Adipocyte (in vitro differentiated cells): ENCODE measurements at regions not wholly inside any gene's neighbourhood (a gene's known extent, or its start where the extent isn't known, plus 50 kb on each side); places are given as distances from the start of the nearest gene placed in this dataset.

ENCODE experiments used
- DNase-seq: peaks from one replicate; pipeline ENCODE4 v3.0.0-alpha.2; 2015; ENCODE audit warnings: low read depth
- H3K27me3 ChIP-seq: replicated peaks from 2 replicates; pipeline ENCODE4 v1.7.0; 2013; ENCODE audit warnings: mild to moderate bottlenecking, low read length, moderate library complexity; ENCODE audit not compliant: control insufficient read depth, insufficient read depth
- H3K36me3 ChIP-seq: 2 replicates; pipeline ENCODE4 v1.7.0; 2013; ENCODE audit warnings: low read length, mild to moderate bottlenecking, moderate library complexity; ENCODE audit not compliant: control insufficient read depth, insufficient read depth, severe bottlenecking
- H3K4me1 ChIP-seq: 2 replicates; pipeline ENCODE4 v1.7.0; 2013; ENCODE audit warnings: mild to moderate bottlenecking, low read length, moderate library complexity; ENCODE audit not compliant: control insufficient read depth, insufficient read depth
- H3K4me3 ChIP-seq: 2 replicates; pipeline ENCODE4 v1.7.0; 2013; ENCODE audit warnings: mild to moderate bottlenecking, low read length, moderate library complexity
- H3K9ac ChIP-seq: 2 replicates; pipeline ENCODE4 v1.7.0; 2013; ENCODE audit warnings: mild to moderate bottlenecking, low read length, moderate library complexity
- H3K9me3 ChIP-seq: 2 replicates; pipeline ENCODE4 v1.7.0; 2013; ENCODE audit warnings: mild to moderate bottlenecking, low read length, moderate library complexity; ENCODE audit not compliant: control insufficient read depth

DNA sequence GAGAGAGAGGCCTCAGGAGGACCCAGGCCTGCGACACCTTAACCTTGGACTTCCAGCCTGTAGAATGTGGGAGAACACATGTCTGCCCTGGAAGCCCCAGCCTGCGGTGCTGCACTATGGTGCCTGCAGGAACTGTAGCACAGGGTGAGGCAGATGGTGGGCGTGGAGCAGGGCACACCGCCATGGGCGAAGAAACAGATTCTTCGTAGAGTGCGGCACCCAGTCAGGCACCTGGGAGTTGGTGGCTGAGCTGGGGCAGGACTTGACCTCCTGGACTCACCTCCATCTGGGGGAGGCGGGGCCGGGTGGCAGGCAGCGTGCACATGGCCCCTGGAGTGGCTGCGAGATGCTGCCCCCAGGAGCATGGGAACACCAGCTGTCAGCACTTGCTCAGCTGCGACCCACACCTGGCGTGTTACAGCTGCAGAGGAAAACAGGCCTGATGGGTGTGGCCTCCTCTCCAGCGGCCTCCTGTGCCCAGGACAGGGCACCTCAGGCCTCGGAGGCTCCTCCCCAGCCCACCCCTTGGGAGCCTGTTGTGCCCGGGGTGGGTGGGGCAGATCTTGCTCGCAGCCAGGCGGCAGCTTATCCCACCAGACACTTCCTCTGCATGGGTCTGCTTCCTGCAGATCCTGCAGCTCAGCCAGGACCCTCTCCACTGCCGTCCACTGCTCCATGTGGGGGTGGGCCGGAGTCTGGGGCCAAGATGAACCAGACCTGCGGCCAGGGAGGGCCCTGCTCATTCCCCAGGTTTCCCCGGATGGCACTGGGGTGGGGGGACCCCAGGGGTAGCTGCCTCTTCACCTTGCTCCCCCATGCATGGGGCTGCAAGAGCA, 80.4 kb downstream of the MYEOV start:
- no peak for DNase-seq
- Histone ChIP-seq H3K9ac (no peak overlapping the region), H3K27me3 (no peaks in the 10 kb centered on the region), H3K9me3 (peaks cover 5% of the 10 kb centered on the region), H3K4me3 (no peak overlapping the region), H3K36me3 (no peaks in the 10 kb centered on the region), H3K4me1 (no peaks in the 10 kb centered on the region)

DNA sequence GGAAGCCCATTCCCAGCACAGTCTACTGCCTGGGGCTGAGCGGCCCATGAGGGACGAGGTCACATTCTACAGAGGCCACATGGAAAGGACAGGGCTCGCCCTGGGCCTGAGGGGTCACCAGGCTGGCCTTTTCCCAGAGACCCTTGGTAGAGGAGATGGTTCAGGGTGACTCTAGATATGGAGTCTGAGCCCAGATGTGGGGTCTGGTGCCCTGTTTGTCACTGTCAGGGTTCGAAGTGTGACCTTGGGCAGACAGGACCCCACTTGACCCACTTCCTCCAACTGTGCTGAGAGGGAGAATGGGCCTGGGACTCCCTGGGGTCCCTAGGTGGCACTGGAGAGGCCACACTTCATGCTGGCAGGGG, 81.0 kb downstream of the MYEOV start:
- Histone ChIP-seq H3K9ac (no peak overlapping the region), H3K4me3 (no peak overlapping the region), H3K9me3 (no peaks in the 10 kb centered on the region), H3K27me3 (no peaks in the 10 kb centered on the region), H3K36me3 (no peaks in the 10 kb centered on the region), H3K4me1 (no peaks in the 10 kb centered on the region)
- no peak for DNase-seq

DNA sequence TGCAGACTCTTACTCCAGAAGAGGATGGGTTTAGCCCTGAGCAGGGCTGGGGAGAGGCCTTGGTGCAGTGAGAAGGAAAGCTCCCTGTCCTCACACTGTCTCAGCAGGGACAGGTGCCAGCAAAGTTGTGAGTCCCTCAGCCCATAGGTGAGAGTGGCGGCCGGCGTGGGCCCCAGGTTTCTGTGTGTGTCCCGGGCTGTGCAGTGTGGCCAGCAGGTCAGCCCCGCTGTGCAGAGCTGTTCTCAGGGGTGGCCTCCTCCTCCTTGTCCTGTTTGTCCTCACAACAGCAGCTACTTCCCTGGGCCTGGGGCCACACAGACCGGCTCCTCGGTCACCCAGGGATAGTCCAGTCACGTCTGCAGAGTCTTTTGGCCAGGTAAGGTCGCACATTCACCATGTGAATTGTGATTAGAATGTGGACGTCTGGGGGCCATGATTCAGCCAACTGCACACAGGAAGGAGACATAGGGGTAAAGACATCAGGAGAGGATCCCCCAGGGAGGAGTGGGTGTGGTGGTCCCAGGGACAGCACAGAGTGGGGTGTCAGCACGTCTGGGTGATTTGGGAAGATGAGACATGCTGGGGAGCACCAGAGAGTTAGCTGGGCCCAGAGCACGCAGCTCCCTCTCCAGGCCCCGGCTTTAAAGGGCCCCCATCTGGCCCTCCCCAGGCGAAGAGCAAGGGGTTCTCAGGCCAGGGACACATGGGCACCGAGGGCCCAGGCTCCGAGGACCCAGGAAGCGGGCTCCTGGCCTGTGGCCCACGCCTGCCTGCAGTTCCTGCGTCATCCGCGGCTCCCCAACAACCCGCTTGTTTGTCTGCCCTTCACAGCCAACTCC, 81.6 kb downstream of the MYEOV start:
- Histone ChIP-seq H3K4me1 (no peaks in the 10 kb centered on the region), H3K36me3 (no peaks in the 10 kb centered on the region), H3K27me3 (no peaks in the 10 kb centered on the region), H3K4me3 (no peak overlapping the region), H3K9ac (no peak overlapping the region), H3K9me3 (no peaks in the 10 kb centered on the region)
- DNase-seq: no peak

DNA sequence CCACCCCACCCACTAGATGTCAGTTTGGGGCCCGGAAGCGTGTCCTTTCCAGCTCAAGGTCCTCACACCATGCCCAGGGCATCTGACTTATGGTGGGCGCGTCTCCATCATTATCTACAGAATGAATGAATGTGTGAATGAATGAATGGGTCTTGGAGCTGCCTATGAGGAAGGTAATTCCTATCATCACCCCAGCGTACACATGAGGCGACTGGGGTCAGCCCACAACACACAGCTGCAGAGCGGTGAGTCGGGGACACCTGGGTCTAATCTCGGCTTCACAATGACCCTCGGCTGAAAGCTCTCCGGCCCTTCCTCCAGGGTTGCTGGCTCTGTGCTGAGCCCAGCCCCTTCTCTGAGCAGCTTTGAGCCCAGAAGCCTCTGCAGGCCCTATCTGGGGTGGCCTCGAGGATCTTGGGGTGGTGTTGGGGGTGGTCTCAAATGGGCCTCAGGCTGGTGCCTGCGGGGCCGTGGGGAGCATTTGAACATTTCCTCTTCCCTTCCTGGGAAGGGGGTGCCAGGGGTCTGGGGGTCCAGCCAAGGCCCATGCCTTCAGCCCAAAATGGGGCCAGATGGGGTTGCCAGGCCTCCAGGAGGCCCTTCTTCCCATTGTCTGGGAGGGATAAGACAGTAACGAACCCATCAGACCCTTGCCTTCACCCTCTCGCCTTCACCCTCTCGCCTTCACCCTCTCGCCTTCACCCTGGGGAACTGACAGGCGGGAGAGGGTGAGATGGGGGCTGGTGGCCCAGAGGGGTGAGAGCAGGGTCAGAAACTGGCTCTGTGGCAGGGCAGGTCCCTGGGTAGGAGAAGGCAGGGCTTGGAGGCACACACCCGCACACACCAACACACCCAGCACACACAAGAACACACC, 82.4 kb downstream of the MYEOV start:
- no peaks in the 10 kb centered on the region for H3K9me3 ChIP-seq
- H3K27me3 ChIP-seq: no peaks in the 10 kb centered on the region
- no peak overlapping the region for H3K4me3 ChIP-seq
- no peak for DNase-seq
- H3K9ac ChIP-seq: no peak overlapping the region
- no peaks in the 10 kb centered on the region for H3K36me3 ChIP-seq
- H3K4me1 ChIP-seq: peaks cover 7% of the 10 kb centered on the region

DNA sequence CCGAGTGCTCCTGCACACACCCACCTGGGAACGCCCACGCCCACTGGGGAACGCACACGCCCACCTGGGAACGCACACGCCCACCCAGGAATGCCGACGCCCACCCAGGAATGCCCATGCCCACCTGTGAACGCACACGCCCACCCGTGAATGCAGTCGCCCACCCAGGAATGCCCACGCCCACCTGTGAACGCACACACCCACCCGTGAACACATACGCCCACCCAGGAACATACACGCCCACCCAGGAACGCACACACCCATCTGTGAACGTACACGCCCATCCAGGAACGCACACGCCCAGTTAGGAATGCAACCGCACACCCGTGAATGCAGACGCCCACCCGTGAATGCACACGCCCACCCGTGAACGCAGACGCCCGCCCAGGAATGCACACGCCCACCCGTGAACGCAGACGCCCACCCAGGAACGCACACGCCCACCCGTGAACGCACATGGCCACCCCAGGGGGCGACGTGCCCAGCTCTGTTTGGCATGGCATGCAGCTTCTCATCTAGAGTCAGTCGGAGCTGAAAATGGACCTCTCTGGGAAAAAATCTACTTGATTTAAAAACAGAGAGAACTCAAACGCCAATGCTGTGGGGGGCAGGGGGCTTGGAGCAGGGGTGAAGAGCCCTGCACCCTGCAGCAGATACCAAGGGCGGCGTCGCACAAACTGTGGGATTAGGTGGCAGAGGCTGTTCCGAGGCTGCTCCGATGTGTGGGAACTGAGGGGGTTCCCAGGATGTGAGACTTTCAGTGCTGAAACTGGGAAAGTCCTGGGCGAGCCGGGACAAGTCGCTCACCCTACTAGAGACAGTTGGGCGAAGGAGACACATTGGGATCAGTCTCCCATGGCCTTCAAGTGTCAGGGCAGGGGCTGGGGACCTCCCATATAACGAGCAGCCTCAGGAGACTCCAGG, 83.3 kb downstream of the MYEOV start:
- Histone ChIP-seq H3K36me3 (no peaks in the 10 kb centered on the region), H3K4me3 (no peak overlapping the region), H3K9me3 (no peaks in the 10 kb centered on the region), H3K9ac (no peak overlapping the region), H3K4me1 (peaks cover 14% of the 10 kb centered on the region), H3K27me3 (no peaks in the 10 kb centered on the region)
- DNase-seq: no peak

DNA sequence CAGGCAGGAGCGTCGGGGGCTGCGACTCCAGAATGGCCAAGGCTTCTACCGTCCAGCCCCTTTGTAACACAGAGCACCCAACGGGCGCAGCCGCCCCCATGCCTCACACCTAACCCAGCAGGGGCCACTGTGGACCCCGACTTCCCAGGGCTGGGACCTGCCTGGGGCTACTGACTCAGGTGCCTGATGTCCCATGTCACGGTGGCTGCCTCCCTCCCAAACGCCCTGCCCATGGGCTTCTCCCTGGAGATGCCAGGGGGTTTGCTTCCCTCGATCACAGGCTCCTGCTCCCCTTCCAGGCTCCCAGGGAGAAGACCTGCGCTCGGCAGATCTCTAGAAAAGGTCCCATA, 84.0 kb downstream of the MYEOV start:
- Histone ChIP-seq H3K4me3 (no peak overlapping the region), H3K36me3 (no peaks in the 10 kb centered on the region), H3K4me1 (peaks cover 14% of the 10 kb centered on the region), H3K9ac (no peak overlapping the region), H3K9me3 (no peaks in the 10 kb centered on the region), H3K27me3 (no peaks in the 10 kb centered on the region)
- DNase-seq: no peak

DNA sequence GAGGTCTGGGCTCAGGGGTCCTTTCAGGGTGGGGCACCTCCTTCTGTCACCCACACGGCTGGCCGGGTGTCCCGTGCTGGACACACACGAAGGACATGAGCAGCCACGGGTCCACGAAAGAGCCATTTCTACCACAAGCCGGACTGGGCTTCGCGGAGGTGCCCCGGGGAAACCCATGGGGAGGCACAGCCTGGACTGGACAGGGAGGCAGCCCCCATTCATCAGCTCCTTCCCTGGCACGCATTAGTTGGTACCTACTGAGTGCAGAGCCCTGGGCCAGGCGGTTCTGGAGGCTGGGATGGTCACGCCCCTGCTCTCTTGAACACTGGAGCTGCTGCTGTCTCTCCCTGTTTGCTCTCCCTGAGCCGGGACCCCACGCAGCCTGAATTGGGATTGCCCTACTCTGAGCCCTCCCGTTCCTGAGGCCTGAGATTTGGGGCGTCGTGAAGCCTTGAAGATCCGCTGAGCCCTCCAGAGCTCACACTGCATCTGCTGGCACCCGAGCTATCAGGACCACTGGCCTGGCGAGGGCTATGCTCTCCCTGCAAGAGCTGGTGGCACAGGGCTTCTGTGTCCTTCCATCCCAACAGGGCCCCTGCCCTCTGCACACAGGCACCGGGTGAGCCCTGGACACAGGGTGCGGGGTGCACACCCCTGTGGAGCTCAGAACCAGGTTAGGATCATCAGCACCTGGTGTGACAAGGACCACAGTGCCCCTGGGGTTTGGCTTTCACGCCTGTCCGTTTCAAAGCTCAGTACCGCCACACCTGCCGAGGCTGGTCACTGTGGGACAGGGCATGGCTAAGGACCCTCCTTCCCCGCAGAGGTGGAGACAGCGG, 84.6 kb downstream of the MYEOV start:
- Histone ChIP-seq H3K4me1 (peaks cover 14% of the 10 kb centered on the region), H3K4me3 (no peak overlapping the region), H3K9me3 (no peaks in the 10 kb centered on the region), H3K9ac (no peak overlapping the region), H3K27me3 (no peaks in the 10 kb centered on the region), H3K36me3 (no peaks in the 10 kb centered on the region)
- DNase-seq: no peak

DNA sequence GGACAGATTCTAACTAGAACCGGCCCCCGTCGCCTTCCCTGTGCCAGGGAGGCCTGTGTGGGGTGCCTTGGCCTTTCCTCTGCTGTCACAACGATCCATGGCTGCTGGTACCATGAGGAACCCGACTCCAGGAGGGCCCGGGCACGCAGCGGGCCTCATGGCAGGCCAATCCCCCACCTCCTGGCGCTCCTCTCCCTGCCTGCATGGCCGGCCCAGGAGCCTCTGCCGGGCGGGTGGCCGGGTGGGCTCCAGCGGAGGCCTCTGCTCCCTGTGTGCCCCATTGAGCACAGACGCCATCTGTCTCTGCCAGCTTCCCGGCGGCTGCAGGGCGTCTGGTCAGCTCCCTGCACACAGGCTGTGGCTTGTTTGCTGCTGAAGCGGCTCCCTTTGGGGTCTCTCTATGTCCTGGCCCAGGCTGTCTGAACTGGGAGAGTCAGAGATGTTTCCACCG, 86.5 kb downstream of the MYEOV start:
- Histone ChIP-seq H3K27me3 (no peaks in the 10 kb centered on the region), H3K9ac (no peak overlapping the region), H3K36me3 (no peaks in the 10 kb centered on the region), H3K4me3 (no peak overlapping the region), H3K4me1 (peaks cover 14% of the 10 kb centered on the region), H3K9me3 (no peaks in the 10 kb centered on the region)
- DNase-seq: no peak

DNA sequence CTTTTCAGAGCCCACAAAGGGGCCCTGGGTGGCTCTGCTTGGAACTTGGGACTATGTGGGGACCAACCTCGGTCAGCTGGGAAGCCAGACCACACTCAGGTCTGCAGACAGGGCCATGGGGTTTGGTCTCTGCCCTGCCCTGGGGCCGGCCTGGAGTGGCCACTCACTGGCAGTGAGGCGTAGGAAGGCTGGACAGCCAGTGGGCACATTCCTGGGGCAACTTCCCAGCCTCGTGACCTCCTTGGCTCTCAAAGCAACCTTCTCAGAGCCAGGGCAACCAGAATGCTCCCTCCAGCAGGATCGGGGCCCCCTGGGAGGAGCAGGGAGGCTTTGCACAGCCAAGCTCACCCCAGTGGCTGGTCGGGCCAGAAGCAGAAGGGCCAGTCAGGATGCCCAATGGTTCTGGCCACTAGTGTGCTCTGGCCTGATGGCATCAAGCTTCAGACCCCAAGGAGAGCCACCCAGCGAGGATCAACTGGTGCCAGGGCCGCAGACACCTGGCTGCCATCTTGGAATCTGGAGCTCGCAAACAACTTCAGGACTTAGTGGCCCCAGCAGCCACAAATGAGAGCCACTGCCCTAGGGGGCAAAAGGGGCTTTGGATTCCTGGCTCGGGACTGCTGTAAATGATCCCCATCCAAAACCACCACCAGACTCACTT, 87.1 kb downstream of the MYEOV start:
- Histone ChIP-seq H3K4me3 (no peak overlapping the region), H3K36me3 (no peaks in the 10 kb centered on the region), H3K9ac (no peak overlapping the region), H3K4me1 (peaks cover 14% of the 10 kb centered on the region), H3K27me3 (no peaks in the 10 kb centered on the region), H3K9me3 (no peaks in the 10 kb centered on the region)
- no peak for DNase-seq
